Renal cortex interstitium (tissue), 11 donors: ENCODE measurements at regions not wholly inside any gene's neighbourhood (a gene's known extent, or its start where the extent isn't known, plus 50 kb on each side); places are given as distances from the start of the nearest gene placed in this dataset.
"Not testable (repeated sequence)": the region's sequence is repeated elsewhere in the genome, so short reads cannot be mapped to it uniquely, and the experiment has no call there.

Experiments
- DNase-seq, 11 donors: peaks; one replicate each; pipeline ENCODE4 v3.0.0-alpha.2; 2013; ENCODE audit warnings: low read depth in 9 of 11, low spot score in 4 of 11; ENCODE audit errors: extremely low read depth in 1 of 11

- no peak for DNase-seq
Observed at GRCh38 chr4:187612301-187612700, 383.3 kb upstream of the ZFP42 start.

- no peak for DNase-seq
Observed at GRCh38 chr4:187613089-187613839, 382.3 kb upstream of the ZFP42 start.

- no peak for DNase-seq
Observed at GRCh38 chr4:187615972-187616371, 379.6 kb upstream of the ZFP42 start.

- no peak for DNase-seq
Observed at GRCh38 chr4:187617113-187617512, 378.5 kb upstream of the ZFP42 start.

GRCh38 chr4:187618701-187619281, 376.8 kb upstream of the ZFP42 start:
- no peak for DNase-seq

GRCh38 chr4:187619319-187619718, 376.3 kb upstream of the ZFP42 start:
- no peak for DNase-seq

GRCh38 chr4:187632260-187632995, 363.1 kb upstream of the ZFP42 start:
- no peak for DNase-seq

- no peak for DNase-seq
Observed at GRCh38 chr4:187633245-187633644, 362.3 kb upstream of the ZFP42 start.

- no peak for DNase-seq
Observed at GRCh38 chr4:187656959-187657358, 338.6 kb upstream of the ZFP42 start.

- no peak for DNase-seq
Observed at GRCh38 chr4:187663076-187663475, 332.5 kb upstream of the ZFP42 start.

GRCh38 chr4:187664011-187664410, 331.6 kb upstream of the ZFP42 start:
- no peak for DNase-seq

GRCh38 chr4:187665086-187665485, 330.5 kb upstream of the ZFP42 start:
- DNase-seq = no peak

- DNase-seq = no peak
Observed at GRCh38 chr4:187666034-187666433, 329.5 kb upstream of the ZFP42 start.

- DNase-seq = peak in 8 of 11 donors; percentile 5 to 31 (median 21)
Observed at GRCh38 chr4:187666697-187667494, 328.7 kb upstream of the ZFP42 start.

- DNase-seq = no peak
Observed at GRCh38 chr4:187668526-187669082, 327.0 kb upstream of the ZFP42 start.

GRCh38 chr4:187671521-187671920, 324.1 kb upstream of the ZFP42 start:
- DNase-seq = not testable (repeated sequence)

- DNase-seq = not testable (repeated sequence)
Observed at GRCh38 chr4:187671958-187672357, 323.6 kb upstream of the ZFP42 start.

- not testable (repeated sequence) for DNase-seq
Observed at GRCh38 chr4:187672526-187672925, 323.0 kb upstream of the ZFP42 start.

- no peak for DNase-seq
Observed at GRCh38 chr4:187679450-187679849, 316.1 kb upstream of the ZFP42 start.
